GM12874 (cell line): ENCODE measurements at regions not wholly inside any gene's neighbourhood (a gene's known extent, or its start where the extent isn't known, plus 50 kb on each side); places are given as distances from the start of the nearest gene placed in this dataset.

Experiments used
- TF ChIP-seq, protein P1 (sequence below): IDR thresholded peaks from 2 replicates; pipeline ENCODE4 v1.5.1; 2011; ENCODE audit warnings: low read depth, mild to moderate bottlenecking, control low read depth, low read length, moderate library complexity; ENCODE audit not compliant: insufficient read depth

- TF ChIP-seq, protein P1, sequence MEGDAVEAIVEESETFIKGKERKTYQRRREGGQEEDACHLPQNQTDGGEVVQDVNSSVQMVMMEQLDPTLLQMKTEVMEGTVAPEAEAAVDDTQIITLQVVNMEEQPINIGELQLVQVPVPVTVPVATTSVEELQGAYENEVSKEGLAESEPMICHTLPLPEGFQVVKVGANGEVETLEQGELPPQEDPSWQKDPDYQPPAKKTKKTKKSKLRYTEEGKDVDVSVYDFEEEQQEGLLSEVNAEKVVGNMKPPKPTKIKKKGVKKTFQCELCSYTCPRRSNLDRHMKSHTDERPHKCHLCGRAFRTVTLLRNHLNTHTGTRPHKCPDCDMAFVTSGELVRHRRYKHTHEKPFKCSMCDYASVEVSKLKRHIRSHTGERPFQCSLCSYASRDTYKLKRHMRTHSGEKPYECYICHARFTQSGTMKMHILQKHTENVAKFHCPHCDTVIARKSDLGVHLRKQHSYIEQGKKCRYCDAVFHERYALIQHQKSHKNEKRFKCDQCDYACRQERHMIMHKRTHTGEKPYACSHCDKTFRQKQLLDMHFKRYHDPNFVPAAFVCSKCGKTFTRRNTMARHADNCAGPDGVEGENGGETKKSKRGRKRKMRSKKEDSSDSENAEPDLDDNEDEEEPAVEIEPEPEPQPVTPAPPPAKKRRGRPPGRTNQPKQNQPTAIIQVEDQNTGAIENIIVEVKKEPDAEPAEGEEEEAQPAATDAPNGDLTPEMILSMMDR: no peak
Observed at GRCh38 chr10:124222318-124222987, 129.1 kb upstream of the CHST15 start.

DNA sequence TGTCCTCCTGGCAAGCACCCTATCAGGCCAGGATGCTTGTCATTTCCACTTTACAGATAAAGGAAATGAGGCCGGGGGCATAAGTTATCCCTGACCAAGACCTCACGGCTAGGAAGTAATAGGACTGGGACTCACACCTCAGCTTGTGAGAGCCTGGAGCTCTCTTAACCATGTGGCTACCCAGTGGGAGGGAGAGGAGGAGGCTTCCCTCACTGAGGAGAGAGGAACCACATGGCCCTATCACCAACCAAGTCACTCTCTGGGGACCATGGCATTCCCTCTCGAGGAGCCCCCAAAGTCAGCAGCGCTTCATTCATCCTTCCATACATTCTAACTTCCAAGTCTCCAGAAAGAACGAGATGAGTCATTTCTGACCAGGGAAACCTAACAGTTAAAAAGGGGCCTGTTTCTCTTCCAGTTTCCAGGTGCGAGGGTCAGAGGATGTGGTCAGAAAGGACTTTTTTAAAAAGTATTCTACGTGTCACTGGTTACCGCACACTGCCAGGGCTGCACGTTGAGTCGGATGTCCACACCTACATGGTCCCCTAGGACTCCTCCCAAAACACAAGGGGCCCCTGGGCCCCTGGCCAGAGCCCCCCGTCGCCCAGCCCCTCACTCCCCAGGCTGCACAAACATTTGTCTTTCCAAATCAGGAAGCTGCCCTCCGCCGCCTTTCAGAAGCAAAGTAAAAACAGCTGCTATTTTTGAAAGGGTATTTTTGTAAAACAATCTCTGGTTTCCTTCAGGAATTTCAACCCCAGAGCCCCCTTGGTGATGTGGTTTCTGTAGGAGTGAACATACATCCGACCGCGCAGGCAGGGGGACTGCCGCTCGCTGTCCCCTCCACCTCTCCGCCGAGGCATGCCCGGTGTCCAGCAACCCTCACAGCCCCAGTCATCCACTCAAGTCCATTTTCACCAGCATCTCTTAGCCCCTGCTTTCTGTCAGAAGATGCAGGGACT is 128.2 kb upstream of the CHST15 start:
- TF ChIP-seq, protein P1: no peak

GRCh38 chr10:124220971-124221355 is 127.6 kb upstream of the CHST15 start:
- TF ChIP-seq, protein P1: no peak

DNA sequence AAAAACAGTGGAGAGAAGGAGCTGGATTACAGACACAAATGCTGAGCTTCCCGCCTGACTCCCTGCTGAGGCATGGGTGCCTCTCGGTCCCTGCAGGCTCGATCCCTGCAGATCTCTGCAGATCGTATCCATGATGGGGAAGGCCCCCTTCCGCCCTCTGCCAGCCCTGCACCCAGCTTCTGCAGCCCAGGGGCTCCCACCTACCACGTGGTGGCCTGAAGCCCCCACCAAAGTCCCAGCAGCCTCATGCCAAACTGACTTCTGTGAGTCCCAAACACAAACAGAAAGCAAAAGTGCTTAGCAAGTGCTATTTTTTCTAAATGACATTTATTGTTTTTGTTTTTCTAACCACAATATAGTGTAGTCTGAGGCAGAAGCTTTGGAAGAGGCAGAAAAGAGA is 127.1 kb upstream of the CHST15 start:
- TF ChIP-seq, protein P1: no peak

- TF ChIP-seq, protein P1: no peak
Observed at GRCh38 chr10:124219655-124220054, 126.3 kb upstream of the CHST15 start.

DNA sequence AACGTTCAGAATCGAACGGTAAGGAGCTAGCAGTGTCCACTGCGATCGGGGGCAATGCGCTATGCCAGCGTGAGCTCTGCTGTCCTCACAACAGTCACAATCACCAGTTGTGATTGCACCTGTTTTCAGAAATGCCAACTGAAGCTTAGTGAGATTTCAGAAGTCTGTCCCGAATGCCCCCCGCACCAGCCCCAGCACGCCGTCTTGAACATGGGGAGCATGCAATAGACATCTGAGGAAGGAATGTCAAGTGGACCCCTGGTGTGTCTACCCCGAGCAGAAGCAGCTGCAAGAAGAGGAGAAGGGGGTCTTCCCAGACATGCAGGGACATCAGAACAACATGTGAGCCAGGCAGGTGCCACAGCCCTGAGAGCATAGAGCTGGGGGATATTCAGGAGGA is 125.7 kb upstream of the CHST15 start:
- TF ChIP-seq, protein P1: no peak
